ENCODE measurements at regions not wholly inside any gene's neighbourhood (a gene's known extent, or its start where the extent isn't known, plus 50 kb on each side); places are given as distances from the start of the nearest gene placed in this dataset.

GRCh38 chr20:20897922-20898321 lies 185.5 kb upstream of the RALGAPA2 start:
- Mint-ChIP-seq H3K9me3 (ENCODE audit: low read depth) (peaks cover 11% of the 10 kb centered on the region), H3K4me1 (ENCODE audit: low read depth) (peaks cover 2% of the 10 kb centered on the region), H3K27me3 (ENCODE audit: low read depth) (no peaks in the 10 kb centered on the region), H3K4me3 (ENCODE audit: unreplicated experiment) (no peak overlapping the region), H3K27ac (ENCODE audit: unreplicated experiment) (no peak overlapping the region), H3K36me3 (ENCODE audit: low read depth) (no peaks in the 10 kb centered on the region)
- no peak for TF ChIP-seq CTCF (IDR thresholded peaks at IDR 0.05)
- DNase-seq (ENCODE audit: low spot score), result no peak

- peaks cover 9% of the 10 kb centered on the region for H3K9me3 Mint-ChIP-seq (ENCODE audit: low read depth)
- no peak for TF ChIP-seq CTCF (IDR thresholded peaks at IDR 0.05)
- DNase-seq (ENCODE audit: low spot score), result no peak
- no peaks in the 10 kb centered on the region for H3K36me3 Mint-ChIP-seq (ENCODE audit: low read depth)
- no peak overlapping the region for H3K4me3 Mint-ChIP-seq (ENCODE audit: unreplicated experiment)
- no peaks in the 10 kb centered on the region for H3K27me3 Mint-ChIP-seq (ENCODE audit: low read depth)
- H3K4me1 Mint-ChIP-seq (ENCODE audit: low read depth), result peaks cover 2% of the 10 kb centered on the region
- no peak overlapping the region for H3K27ac Mint-ChIP-seq (ENCODE audit: unreplicated experiment)
These were observed 184.7 kb upstream of the RALGAPA2 start for GRCh38 chr20:20897145-20897544.

GRCh38 chr20:20896606-20897005 lies 184.2 kb upstream of the RALGAPA2 start:
- H3K9me3 Mint-ChIP-seq (ENCODE audit: low read depth), result peaks cover 3% of the 10 kb centered on the region
- H3K27ac Mint-ChIP-seq (ENCODE audit: unreplicated experiment), result no peak overlapping the region
- peaks cover 2% of the 10 kb centered on the region for H3K4me1 Mint-ChIP-seq (ENCODE audit: low read depth)
- no peaks in the 10 kb centered on the region for H3K27me3 Mint-ChIP-seq (ENCODE audit: low read depth)
- H3K36me3 Mint-ChIP-seq (ENCODE audit: low read depth), result no peaks in the 10 kb centered on the region
- H3K4me3 Mint-ChIP-seq (ENCODE audit: unreplicated experiment), result no peak overlapping the region
- TF ChIP-seq CTCF (IDR thresholded peaks at IDR 0.05), result no peak
- DNase-seq (ENCODE audit: low spot score), result no peak

- peaks cover 2% of the 10 kb centered on the region for H3K9me3 Mint-ChIP-seq (ENCODE audit: low read depth)
- TF ChIP-seq CTCF (IDR thresholded peaks at IDR 0.05), result no peak
- H3K4me3 Mint-ChIP-seq (ENCODE audit: unreplicated experiment), result no peak overlapping the region
- no peak overlapping the region for H3K27ac Mint-ChIP-seq (ENCODE audit: unreplicated experiment)
- H3K36me3 Mint-ChIP-seq (ENCODE audit: low read depth), result no peaks in the 10 kb centered on the region
- H3K4me1 Mint-ChIP-seq (ENCODE audit: low read depth), result peaks cover 2% of the 10 kb centered on the region
- H3K27me3 Mint-ChIP-seq (ENCODE audit: low read depth), result no peaks in the 10 kb centered on the region
- DNase-seq (ENCODE audit: low spot score), result no peak
These were observed 183.1 kb upstream of the RALGAPA2 start for GRCh38 chr20:20895537-20895936.

GRCh38 chr20:20894753-20895152 lies 182.3 kb upstream of the RALGAPA2 start:
- Mint-ChIP-seq H3K4me1 (ENCODE audit: low read depth) (peaks cover 2% of the 10 kb centered on the region), H3K36me3 (ENCODE audit: low read depth) (no peaks in the 10 kb centered on the region), H3K27me3 (ENCODE audit: low read depth) (no peaks in the 10 kb centered on the region)

More at GRCh38 chr20:20894753-20895152, 182.3 kb upstream of the RALGAPA2 start:
- TF ChIP-seq CTCF (IDR thresholded peaks at IDR 0.05), result no peak
- DNase-seq (ENCODE audit: low spot score), result no peak
- H3K4me3 Mint-ChIP-seq (ENCODE audit: unreplicated experiment), result no peak overlapping the region
- H3K27ac Mint-ChIP-seq (ENCODE audit: unreplicated experiment), result no peak overlapping the region
- peaks cover 5% of the 10 kb centered on the region for H3K9me3 Mint-ChIP-seq (ENCODE audit: low read depth)

Data from chondrocyte (in vitro differentiated cells).